IPS DF 19.7 (cell line): ENCODE measurements at regions not wholly inside any gene's neighbourhood (a gene's known extent, or its start where the extent isn't known, plus 50 kb on each side); places are given as distances from the start of the nearest gene placed in this dataset.

Experiments used
- DNase-seq: peaks from one replicate; pipeline ENCODE4 v3.0.0-alpha.2; 2013; ENCODE audit warnings: low read depth, low spot score

- no peak for DNase-seq
Measured at GRCh38 chr2:120567128-120567527, 168.5 kb upstream of the GLI2 start.

GRCh38 chr2:120568089-120568974, 167.3 kb upstream of the GLI2 start:
- DNase-seq, result no peak

- no peak for DNase-seq
Measured at GRCh38 chr2:120568975-120569268, 166.7 kb upstream of the GLI2 start.

- no peak for DNase-seq
Measured at GRCh38 chr2:120570001-120570400, 165.7 kb upstream of the GLI2 start.

GRCh38 chr2:120570546-120570945, 165.1 kb upstream of the GLI2 start:
- no peak for DNase-seq

GRCh38 chr2:120571015-120571728, 164.5 kb upstream of the GLI2 start:
- DNase-seq, result no peak

- DNase-seq, result no peak
Measured at GRCh38 chr2:120572226-120572625, 163.4 kb upstream of the GLI2 start.

- DNase-seq, result no peak
Measured at GRCh38 chr2:120574620-120575019, 161.0 kb upstream of the GLI2 start.

GRCh38 chr2:120575966-120576365, 159.7 kb upstream of the GLI2 start:
- no peak for DNase-seq

- DNase-seq, result no peak
Measured at GRCh38 chr2:120576509-120577474, 158.9 kb upstream of the GLI2 start.

GRCh38 chr2:120577721-120578295, 157.9 kb upstream of the GLI2 start:
- no peak for DNase-seq

- DNase-seq, result no peak
Measured at GRCh38 chr2:120578576-120579352, 156.9 kb upstream of the GLI2 start.

- DNase-seq, result no peak
Measured at GRCh38 chr2:120579916-120580685, 155.6 kb upstream of the GLI2 start.

GRCh38 chr2:120580709-120581108, 155.0 kb upstream of the GLI2 start:
- DNase-seq, result no peak

GRCh38 chr2:120583121-120583520, 152.5 kb upstream of the GLI2 start:
- DNase-seq, result no peak

GRCh38 chr2:120583851-120584570, 151.7 kb upstream of the GLI2 start:
- DNase-seq, result no peak

- no peak for DNase-seq
Measured at GRCh38 chr2:120586507-120587278, 149.0 kb upstream of the GLI2 start.

GRCh38 chr2:120587279-120587996, 148.2 kb upstream of the GLI2 start:
- no peak for DNase-seq
